Body of pancreas (tissue), 4 donors: ENCODE measurements at regions not wholly inside any gene's neighbourhood (a gene's known extent, or its start where the extent isn't known, plus 50 kb on each side); places are given as distances from the start of the nearest gene placed in this dataset.

Experiments
- CTCF ChIP-seq, 7 experiments: fragments of 450-650 bp in 4 of 7; fragments of 200-600 bp in 3 of 7; sonication (generic) in 3 of 7; IDR thresholded peaks; one replicate each; pipeline ENCODE4 v1.5.1; 2016 to 2019; ENCODE audit warnings: antibody characterized with exemption in 7 of 7
- POLR2A ChIP-seq, 3 donors: fragments of 450-650 bp; IDR thresholded peaks; one replicate each; pipeline ENCODE4 v1.6.1; 2016; ENCODE audit warnings: antibody characterized with exemption in 3 of 3, mild to moderate bottlenecking in 2 of 3

GRCh38 chr1:157219600-157219999, 81.4 kb upstream of the ETV3 start:
- no peak for TF ChIP-seq CTCF (IDR thresholded peaks at IDR 0.05)
- TF ChIP-seq POLR2A (IDR thresholded peaks at IDR 0.05): no peak
